HepG2 (cell line): ENCODE measurements at regions not wholly inside any gene's neighbourhood (a gene's known extent, or its start where the extent isn't known, plus 50 kb on each side); places are given as distances from the start of the nearest gene placed in this dataset.

Experiments
- ATAC-seq: fragments of 200-7000 bp; cut with Tn5 transposase; 3 replicates; pipeline ENCODE4 v1.9.1; 2020; ENCODE audit warnings: mild to moderate bottlenecking, moderate library complexity
- BruUV-seq: library from RNA; stranded (reverse); fragments of 400-500 nt; replicated peaks from 2 replicates; lab custom pipeline; 2021; lab: Mats Ljungman, UMichigan
- CTCF ChIA-PET: fragments of 300-600 bp; formaldehyde crosslinking; extraction: SDS; loops from one replicate; lab custom pipeline; 2021; ENCODE audit warnings: low total read pairs, inconsistent platforms, low intra/inter-chr PET ratio; lab: Yijun Ruan, JAX
- POLR2A ChIA-PET: fragments of 350-600 bp; sonication (Branson Sonifier 250); formaldehyde crosslinking; loops from one replicate; lab custom pipeline; 2020; ENCODE audit warnings: antibody characterized with exemption, inconsistent platforms; lab: Yijun Ruan, JAX
- DNase-seq: peaks from one replicate; pipeline ENCODE4 v3.0.0-alpha.2; 2015; ENCODE audit warnings: low spot score
- FAIRE-seq: peaks from 3 replicates; lab custom pipeline; 2011; peaks lifted over from hg19 to GRCh38; lab: Jason Lieb, UNC
- H2AFZ ChIP-seq: one replicate; pipeline ENCODE4 v1.6.1; 2011; ENCODE audit warnings: low read length, inconsistent platforms
- H3K27ac ChIP-seq: fragments of 300-600 bp; 3 replicates; pipeline ENCODE4 v1.8.0; 2011; ENCODE audit warnings: mixed run types, mild to moderate bottlenecking, mixed read lengths, low read length, inconsistent platforms; ENCODE audit not compliant: insufficient read depth; ENCODE audit errors: extremely low read length
- H3K27me3 ChIP-seq, 2 experiments: fragments of 200-600 bp in 1 of 2; 2 replicates in 1 of 2; 3 replicates in 1 of 2; pipeline versions ENCODE4 v1.6.0 to v1.8.0; 2011; ENCODE audit warnings: low read length in 2 of 2, mild to moderate bottlenecking in 2 of 2, moderate library complexity in 2 of 2, inconsistent platforms in 1 of 2; ENCODE audit not compliant: insufficient read depth in 2 of 2, control insufficient read depth in 1 of 2
- H3K36me3 ChIP-seq, 2 experiments: fragments of 200-600 bp in 1 of 2; replicated peaks in 1 of 2; 2 replicates in 1 of 2; 3 replicates in 1 of 2; pipeline versions ENCODE4 v1.5.1 to v1.8.0; 2011; ENCODE audit warnings: low read length in 2 of 2, inconsistent platforms in 1 of 2; ENCODE audit not compliant: insufficient read depth in 2 of 2, control insufficient read depth in 1 of 2
- H3K4me1 ChIP-seq: 2 replicates; pipeline ENCODE4 v1.5.1; 2012; ENCODE audit warnings: low read length, inconsistent platforms; ENCODE audit not compliant: insufficient read depth
- H3K4me2 ChIP-seq: 2 replicates; pipeline ENCODE4 v1.6.0; 2011; ENCODE audit warnings: low read depth, low read length, inconsistent platforms
- H3K4me3 ChIP-seq, 3 experiments: fragments of 200-600 bp in 1 of 3; sonication (generic), shearing (Covaris generic) in 1 of 3; replicated peaks in 1 of 3; 2 replicates each; pipeline ENCODE4 v1.5.1; 2011 to 2016; ENCODE audit warnings: low read length in 3 of 3, inconsistent platforms in 2 of 3, low read depth in 2 of 3, mild to moderate bottlenecking in 2 of 3, control low read depth in 1 of 3, mixed read lengths in 1 of 3; ENCODE audit not compliant: insufficient read depth in 1 of 3
- H3K79me2 ChIP-seq: one replicate; pipeline ENCODE4 v1.6.1; 2011; ENCODE audit warnings: low read length, inconsistent platforms; ENCODE audit not compliant: insufficient read depth
- H3K9ac ChIP-seq: 2 replicates; pipeline ENCODE4 v1.6.0; 2011; ENCODE audit warnings: mild to moderate bottlenecking, low read depth, low read length, inconsistent platforms; ENCODE audit not compliant: insufficient read depth
- H3K9me3 ChIP-seq: 2 replicates; pipeline ENCODE4 v1.5.1; 2012; ENCODE audit warnings: mild to moderate bottlenecking, low read length
- H4K20me1 ChIP-seq: 2 replicates; pipeline ENCODE4 v1.6.0; 2011; ENCODE audit warnings: inconsistent platforms, mild to moderate bottlenecking, low read length, moderate library complexity; ENCODE audit not compliant: insufficient read depth
- IRX3 ChIP-seq: sonication (generic); formaldehyde crosslinking; IDR thresholded peaks from 2 replicates; pipeline ENCODE4 v1.8.1; 2023; ENCODE audit warnings: mild to moderate bottlenecking, low read depth, missing genetic modification reagents, borderline replicate concordance
- MLLT10 ChIP-seq: sonication (generic); formaldehyde crosslinking; IDR thresholded peaks from 2 replicates; pipeline ENCODE4 v1.4.0; 2020; ENCODE audit warnings: missing genetic modification reagents
- SKI ChIP-seq: fragments of 450-650 bp; IDR thresholded peaks from one replicate; pipeline ENCODE4 v1.6.1; 2018; ENCODE audit warnings: mild to moderate bottlenecking; ENCODE audit not compliant: partially characterized antibody
- SNAI1 ChIP-seq: sonication (generic); formaldehyde crosslinking; IDR thresholded peaks from 2 replicates; pipeline ENCODE4 v1.5.0; 2020; ENCODE audit warnings: mild to moderate bottlenecking, missing genetic modification reagents, borderline replicate concordance
- SSRP1 ChIP-seq: IDR thresholded peaks from 2 replicates; pipeline ENCODE4 v1.6.1; 2016; ENCODE audit warnings: control low read depth
- TSC22D2 ChIP-seq: sonication (generic); formaldehyde crosslinking; IDR thresholded peaks from 2 replicates; pipeline ENCODE4 v1.5.1; 2020; ENCODE audit warnings: missing genetic modification reagents, mild to moderate bottlenecking, borderline replicate concordance
- ZNF264 ChIP-seq: sonication (generic); formaldehyde crosslinking; IDR thresholded peaks from 2 replicates; pipeline ENCODE4 v1.4.0; 2020; ENCODE audit warnings: missing genetic modification reagents
- ZNF362 ChIP-seq: sonication (generic); formaldehyde crosslinking; IDR thresholded peaks from 2 replicates; pipeline ENCODE4 v1.4.0; 2020; ENCODE audit warnings: missing genetic modification reagents, mild to moderate bottlenecking, borderline replicate concordance
- ZNF367 ChIP-seq: sonication (generic); formaldehyde crosslinking; IDR thresholded peaks from 2 replicates; pipeline ENCODE4 v1.4.0; 2020; ENCODE audit warnings: missing genetic modification reagents, borderline replicate concordance
- WGBS: methylation state at CpG from one replicate; pipeline ENCODE4 v1.1.6; 2017; ENCODE audit warnings: low lambda C conversion rate; 5-methylcytosine and 5-hydroxymethylcytosine counted together
- in situ Hi-C: cut with HindIII; loops from 2 replicates; pipeline ENCODE4 v1.10.0; 2017; ENCODE audit warnings: low pct_unique_long_range_greater_than_20kb; ENCODE audit not compliant: extremely low pct_ligation_motif_present
- intact Hi-C: fragments of 100-400 bp; cut with micrococcal nuclease; formaldehyde crosslinking; loops from one replicate; pipeline ENCODE4 v1.10.0; 2022; ENCODE audit not compliant: unreplicated experiment
- TF ChIP-seq, protein P1 (sequence below): sonication (generic); formaldehyde crosslinking; IDR thresholded peaks from 2 replicates; pipeline ENCODE4 v1.8.0; 2022; ENCODE audit warnings: low read depth, missing genetic modification reagents

- H4K20me1 ChIP-seq, result no peaks in the 10 kb centered on the region
- DNase-seq (no peak), FAIRE-seq (no peak), ATAC-seq (no peak)
- H3K4me3 ChIP-seq, result no peak overlapping the region
- intact Hi-C loops, result no loop called here
- H3K4me1 ChIP-seq, result no peaks in the 10 kb centered on the region
- ChIA-PET POLR2A (no interaction called here), CTCF (no interaction called here)
- H3K27ac ChIP-seq, result no peak overlapping the region
- H3K9me3 ChIP-seq, result peaks cover 80% of the 10 kb centered on the region
- in situ Hi-C loops, result no loop called here
- no peak overlapping the region for H3K4me2 ChIP-seq
- TF ChIP-seq SKI (no peak), SSRP1 (CRISPR knock-in tag) (no peak), IRX3 (no peak), MLLT10 (CRISPR knock-in tag) (no peak), ZNF264 (CRISPR knock-in tag) (no peak), ZNF362 (CRISPR knock-in tag) (no peak), TSC22D2 (no peak), SNAI1 (no peak), ZNF367 (CRISPR knock-in tag) (no peak)
- TF ChIP-seq, protein P1, sequence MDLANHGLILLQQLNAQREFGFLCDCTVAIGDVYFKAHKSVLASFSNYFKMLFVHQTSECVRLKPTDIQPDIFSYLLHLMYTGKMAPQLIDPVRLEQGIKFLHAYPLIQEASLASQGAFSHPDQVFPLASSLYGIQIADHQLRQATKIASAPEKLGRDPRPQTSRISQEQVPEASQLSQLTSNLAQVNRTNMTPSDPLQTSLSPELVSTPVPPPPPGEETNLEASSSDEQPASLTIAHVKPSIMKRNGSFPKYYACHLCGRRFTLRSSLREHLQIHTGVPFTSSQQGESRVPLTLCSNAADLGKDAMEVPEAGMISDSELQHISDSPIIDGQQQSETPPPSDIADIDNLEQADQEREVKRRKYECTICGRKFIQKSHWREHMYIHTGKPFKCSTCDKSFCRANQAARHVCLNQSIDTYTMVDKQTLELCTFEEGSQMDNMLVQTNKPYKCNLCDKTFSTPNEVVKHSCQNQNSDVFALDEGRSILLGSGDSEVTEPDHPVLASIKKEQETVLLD (CRISPR knock-in tag), result no peak
- no peak overlapping the region for H2AFZ ChIP-seq
- no peaks in the 10 kb centered on the region for H3K79me2 ChIP-seq
- H3K36me3 ChIP-seq, result no peaks in the 10 kb centered on the region
- no peak overlapping the region for H3K9ac ChIP-seq
- no peaks in the 10 kb centered on the region for H3K27me3 ChIP-seq
- 24% methylated on average over 8 of the region's 8 CpGs for WGBS
- no TSS peak for BruUV-seq
Measured at GRCh38 chr19:28492621-28493020, 720.3 kb downstream of the UQCRFS1 start.
